HEK293T (cell line): ENCODE measurements at regions not wholly inside any gene's neighbourhood (a gene's known extent, or its start where the extent isn't known, plus 50 kb on each side); places are given as distances from the start of the nearest gene placed in this dataset.
"Not testable (repeated sequence)": the region's sequence is repeated elsewhere in the genome, so short reads cannot be mapped to it uniquely, and the experiment has no call there.

Experiments used
- CTCF ChIA-PET: fragments of 350-600 bp; formaldehyde crosslinking; extraction: SDS; loops from one replicate; lab custom pipeline; 2021; ENCODE audit warnings: antibody characterized with exemption, inconsistent platforms; lab: Yijun Ruan, JAX
- POLR2A ChIA-PET: fragments of 350-600 bp; formaldehyde crosslinking; extraction: SDS; loops from one replicate; lab custom pipeline; 2020; ENCODE audit warnings: antibody characterized with exemption, inconsistent platforms; lab: Yijun Ruan, JAX
- DNase-seq: peaks from one replicate; pipeline ENCODE4 v3.0.0; 2012; ENCODE audit warnings: mixed read lengths; ENCODE audit errors: extremely low spot score
- ARNT ChIP-seq: fragments of 450-650 bp; IDR thresholded peaks from 2 replicates; pipeline ENCODE4 v1.6.1; 2017; ENCODE audit warnings: mild to moderate bottlenecking
- BHLHE40 ChIP-seq: fragments of 450-650 bp; IDR thresholded peaks from 2 replicates; pipeline ENCODE4 v1.6.1; 2016; ENCODE audit warnings: mild to moderate bottlenecking, moderate library complexity, borderline replicate concordance
- CTBP1 ChIP-seq: fragments of 450-650 bp; IDR thresholded peaks from 2 replicates; pipeline ENCODE4 v1.6.1; 2016; ENCODE audit warnings: borderline replicate concordance
- ELF4 ChIP-seq: fragments of 450-650 bp; IDR thresholded peaks from 2 replicates; pipeline ENCODE4 v1.6.1; 2017; ENCODE audit warnings: antibody characterized with exemption
- FOXA1 ChIP-seq: fragments of 450-650 bp; IDR thresholded peaks from 2 replicates; pipeline ENCODE4 v1.6.1; 2016; ENCODE audit warnings: mild to moderate bottlenecking
- FOXK2 ChIP-seq: fragments of 450-650 bp; IDR thresholded peaks from 2 replicates; pipeline ENCODE4 v1.6.1; 2016; ENCODE audit warnings: mild to moderate bottlenecking
- FOXM1 ChIP-seq: fragments of 450-650 bp; IDR thresholded peaks from 2 replicates; pipeline ENCODE4 v1.6.1; 2017; ENCODE audit warnings: mild to moderate bottlenecking, borderline replicate concordance
- HDGF ChIP-seq: fragments of 450-650 bp; IDR thresholded peaks from 2 replicates; pipeline ENCODE4 v1.6.1; 2017; ENCODE audit warnings: antibody characterized with exemption, borderline replicate concordance
- L3MBTL2 ChIP-seq: fragments of 450-650 bp; conservative IDR thresholded peaks from 2 replicates; pipeline ENCODE4 v1.6.1; 2016; ENCODE audit warnings: mild to moderate bottlenecking
- LEF1 ChIP-seq: fragments of 450-650 bp; IDR thresholded peaks from 2 replicates; pipeline ENCODE4 v1.6.1; 2017; ENCODE audit warnings: mild to moderate bottlenecking, borderline replicate concordance
- NFRKB ChIP-seq: fragments of 450-650 bp; IDR thresholded peaks from 2 replicates; pipeline ENCODE4 v1.6.1; 2016; ENCODE audit warnings: mild to moderate bottlenecking, moderate library complexity
- SP1 ChIP-seq: fragments of 450-650 bp; IDR thresholded peaks from 2 replicates; pipeline ENCODE4 v1.6.1; 2017
- SUZ12 ChIP-seq: fragments of 450-650 bp; IDR thresholded peaks from 2 replicates; pipeline ENCODE4 v1.6.1; 2016; ENCODE audit warnings: mild to moderate bottlenecking
- TARDBP ChIP-seq: fragments of 450-650 bp; IDR thresholded peaks from 2 replicates; pipeline ENCODE4 v1.6.1; 2016
- ZNF384 ChIP-seq: fragments of 450-650 bp; IDR thresholded peaks from 2 replicates; pipeline ENCODE4 v1.6.1; 2016
- TF ChIP-seq, protein P1 (sequence below): fragments of 450-650 bp; IDR thresholded peaks from 2 replicates; pipeline ENCODE4 v1.6.1; 2016

DNA sequence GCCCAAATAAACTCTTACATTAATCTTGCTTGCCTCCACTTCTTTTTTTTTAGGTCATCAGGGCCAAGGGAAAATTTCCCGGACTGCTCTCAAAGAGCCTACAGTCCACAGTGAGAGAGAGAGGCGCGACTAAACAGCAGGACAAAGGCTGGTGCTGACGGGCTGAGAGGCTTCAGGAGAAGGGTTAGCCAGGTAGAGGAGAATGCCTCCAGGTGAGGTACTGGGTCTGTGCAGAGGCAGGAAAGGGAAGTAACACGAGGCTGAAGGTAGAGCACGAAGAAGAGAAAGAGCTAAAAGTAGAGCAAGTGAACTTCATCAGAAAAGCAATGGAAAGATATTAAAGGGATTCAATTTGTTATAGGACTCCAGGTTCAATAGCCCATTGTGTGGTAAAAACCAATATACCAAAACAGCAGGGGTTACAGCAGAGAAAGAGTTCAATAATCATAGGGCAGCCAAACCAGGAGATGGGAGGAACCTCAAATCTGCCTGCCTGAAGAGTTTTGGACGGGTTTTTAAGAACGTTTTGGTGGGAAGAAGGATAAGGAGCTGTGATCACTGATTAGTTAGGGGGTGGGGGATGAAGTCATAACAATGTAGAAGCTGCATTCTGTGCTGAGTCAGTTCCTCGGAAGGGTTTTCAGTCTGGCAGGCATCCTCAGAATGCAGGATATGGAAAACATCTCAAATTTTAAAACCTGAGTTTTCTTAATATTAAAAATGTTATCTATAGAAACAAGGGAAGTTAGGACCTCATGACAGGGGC lies 171.5 kb downstream of the AKR1D1 start:
- POLR2A ChIA-PET, result no interaction called here
- no peak for TF ChIP-seq SUZ12
- TF ChIP-seq, protein P1, sequence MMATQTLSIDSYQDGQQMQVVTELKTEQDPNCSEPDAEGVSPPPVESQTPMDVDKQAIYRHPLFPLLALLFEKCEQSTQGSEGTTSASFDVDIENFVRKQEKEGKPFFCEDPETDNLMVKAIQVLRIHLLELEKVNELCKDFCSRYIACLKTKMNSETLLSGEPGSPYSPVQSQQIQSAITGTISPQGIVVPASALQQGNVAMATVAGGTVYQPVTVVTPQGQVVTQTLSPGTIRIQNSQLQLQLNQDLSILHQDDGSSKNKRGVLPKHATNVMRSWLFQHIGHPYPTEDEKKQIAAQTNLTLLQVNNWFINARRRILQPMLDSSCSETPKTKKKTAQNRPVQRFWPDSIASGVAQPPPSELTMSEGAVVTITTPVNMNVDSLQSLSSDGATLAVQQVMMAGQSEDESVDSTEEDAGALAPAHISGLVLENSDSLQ, result no peak
- TF ChIP-seq FOXA1, result no peak
- TF ChIP-seq LEF1, result no peak
- no peak for TF ChIP-seq BHLHE40
- TF ChIP-seq ARNT, result no peak
- TF ChIP-seq CTBP1, result no peak
- TF ChIP-seq FOXK2, result no peak
- no peak for TF ChIP-seq FOXM1
- no peak for TF ChIP-seq ELF4
- no peak for TF ChIP-seq NFRKB
- TF ChIP-seq ZNF384, result no peak
- no peak for TF ChIP-seq SP1
- TF ChIP-seq HDGF, result no peak
- no peak for DNase-seq
- CTCF ChIA-PET, result interaction anchor here (0.7 kb wide), 1 partner anchor 46 kb away, joined by 4 read pairs; no protein-coding TSS in a partner anchor

GRCh38 chr7:138248609-138249008 lies 172.3 kb downstream of the AKR1D1 start:
- DNase-seq, result no peak
- TF ChIP-seq HDGF (no peak), FOXK2 (no peak), BHLHE40 (no peak), FOXM1 (no peak), L3MBTL2 (no peak), SP1 (no peak), LEF1 (no peak), TARDBP (no peak), FOXA1 (no peak), CTBP1 (no peak), ZNF384 (no peak), NFRKB (no peak), ELF4 (no peak), ARNT (no peak), SUZ12 (no peak)
- TF ChIP-seq, protein P1, result no peak
- ChIA-PET POLR2A (no interaction called here), CTCF (no interaction called here)

DNA sequence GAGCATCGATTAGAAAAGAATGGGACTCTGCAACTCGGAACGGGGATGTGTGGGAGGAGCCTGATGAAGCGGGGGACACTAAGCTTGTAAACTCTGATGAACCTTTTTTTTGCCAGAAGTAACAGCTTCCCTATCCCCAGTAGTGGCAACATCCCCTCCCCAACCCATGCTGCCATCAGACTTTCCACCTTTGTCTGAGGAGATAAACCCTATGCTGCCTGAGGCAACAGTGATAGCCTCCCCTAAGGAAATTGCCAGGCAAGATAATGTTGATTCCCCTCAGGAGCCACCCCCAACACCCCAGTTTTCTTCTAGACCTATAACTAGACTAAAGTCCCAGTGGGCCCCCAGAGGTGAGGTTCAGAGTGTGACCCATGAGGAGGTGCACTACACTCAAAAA lies 173.7 kb downstream of the AKR1D1 start:
- no peak for DNase-seq
- CTCF ChIA-PET, result no interaction called here
- POLR2A ChIA-PET, result no interaction called here
- no peak for TF ChIP-seq FOXA1
- TF ChIP-seq, protein P1, result no peak
- no peak for TF ChIP-seq SP1
- no peak for TF ChIP-seq HDGF
- TF ChIP-seq ELF4, result no peak
- no peak for TF ChIP-seq BHLHE40
- TF ChIP-seq L3MBTL2, result no peak
- no peak for TF ChIP-seq CTBP1
- TF ChIP-seq ZNF384, result no peak
- no peak for TF ChIP-seq FOXK2
- no peak for TF ChIP-seq LEF1
- TF ChIP-seq NFRKB, result no peak
- no peak for TF ChIP-seq SUZ12
- no peak for TF ChIP-seq TARDBP
- no peak for TF ChIP-seq FOXM1
- TF ChIP-seq ARNT, result no peak

GRCh38 chr7:138252666-138253065 lies 176.4 kb downstream of the AKR1D1 start:
- POLR2A ChIA-PET, CTCF ChIA-PET: not testable (repeated sequence)

GRCh38 chr7:138254444-138254843 lies 178.2 kb downstream of the AKR1D1 start:
- DNase-seq, result no peak
- POLR2A ChIA-PET, result no interaction called here
- TF ChIP-seq ARNT, result no peak
- CTCF ChIA-PET, result no interaction called here

More at GRCh38 chr7:138252666-138253065, 176.4 kb downstream of the AKR1D1 start:
- DNase-seq, result not testable (repeated sequence)

GRCh38 chr7:138257459-138258196 lies 181.4 kb downstream of the AKR1D1 start:
- POLR2A ChIA-PET, result no interaction called here
- DNase-seq, result no peak
- CTCF ChIA-PET, result interaction anchor here (0.7 kb wide), 1 partner anchor 20 kb away, joined by 3 read pairs; no protein-coding TSS in a partner anchor
- no peak for TF ChIP-seq NFRKB
- TF ChIP-seq FOXA1, result no peak
- TF ChIP-seq SP1, result no peak
- TF ChIP-seq L3MBTL2, result no peak
- TF ChIP-seq TARDBP, result no peak
- TF ChIP-seq LEF1, result no peak
- TF ChIP-seq HDGF, result no peak
- TF ChIP-seq ARNT, result no peak
- no peak for TF ChIP-seq FOXK2
- TF ChIP-seq, protein P1, result no peak
- TF ChIP-seq ZNF384, result no peak
- no peak for TF ChIP-seq FOXM1
